SK-N-MC (cell line): ENCODE measurements at regions not wholly inside any gene's neighbourhood (a gene's known extent, or its start where the extent isn't known, plus 50 kb on each side); places are given as distances from the start of the nearest gene placed in this dataset.

Experiments
- DNase-seq: peaks from one replicate; pipeline ENCODE4 v3.0.0-alpha.2; 2011; ENCODE audit warnings: low read depth, low spot score
- H3K27ac ChIP-seq: fragments of 200-600 bp; sonication (generic); 2 replicates; pipeline ENCODE4 v1.5.1; 2016; ENCODE audit warnings: mixed run types
- H3K36me3 ChIP-seq: fragments of 200-600 bp; sonication (generic); 2 replicates; pipeline ENCODE4 v1.6.1; 2017; ENCODE audit warnings: antibody characterized with exemption, low read length, mixed read lengths; ENCODE audit not compliant: insufficient read depth
- H3K4me3 ChIP-seq: fragments of 200-600 bp; sonication (generic); 2 replicates; pipeline ENCODE4 v1.5.1; 2016
- H3K9ac ChIP-seq: fragments of 200-600 bp; sonication (generic); 2 replicates; pipeline ENCODE4 v1.8.0; 2017; ENCODE audit warnings: mixed run types, mixed read lengths; ENCODE audit not compliant: insufficient read length
- H3K9me3 ChIP-seq: fragments of 200-600 bp; sonication (generic); 2 replicates; pipeline ENCODE4 v1.6.1; 2017; ENCODE audit warnings: low read depth, mild to moderate bottlenecking, antibody characterized with exemption, low read length, moderate library complexity, mixed read lengths
- EZH2 ChIP-seq: fragments of 200-600 bp; sonication (generic); IDR thresholded peaks from one replicate; pipeline ENCODE4 v1.6.1; 2017; ENCODE audit warnings: antibody characterized with exemption
- FOXP2 ChIP-seq: optimal IDR thresholded peaks from 2 replicates; pipeline ENCODE3; 2011; ENCODE audit warnings: mild to moderate bottlenecking, moderate library complexity; ENCODE audit not compliant: insufficient read depth; ENCODE audit errors: extremely low read length, control extremely low read depth
- POLR2AphosphoS5 ChIP-seq: IDR thresholded peaks from 2 replicates; pipeline ENCODE4 v1.6.1; 2012; ENCODE audit warnings: mild to moderate bottlenecking, low read depth, low read length, borderline replicate concordance

GRCh38 chr2:12841021-12841420 is 124.3 kb downstream of the TRIB2 start:
- DNase-seq = no peak
- H3K27ac ChIP-seq = no peak overlapping the region
- no peaks in the 10 kb centered on the region for H3K9me3 ChIP-seq
- H3K9ac ChIP-seq = no peak overlapping the region
- TF ChIP-seq POLR2AphosphoS5 (no peak), EZH2 (no peak), FOXP2 (no peak)
- H3K36me3 ChIP-seq = no peaks in the 10 kb centered on the region
- no peak overlapping the region for H3K4me3 ChIP-seq

DNA sequence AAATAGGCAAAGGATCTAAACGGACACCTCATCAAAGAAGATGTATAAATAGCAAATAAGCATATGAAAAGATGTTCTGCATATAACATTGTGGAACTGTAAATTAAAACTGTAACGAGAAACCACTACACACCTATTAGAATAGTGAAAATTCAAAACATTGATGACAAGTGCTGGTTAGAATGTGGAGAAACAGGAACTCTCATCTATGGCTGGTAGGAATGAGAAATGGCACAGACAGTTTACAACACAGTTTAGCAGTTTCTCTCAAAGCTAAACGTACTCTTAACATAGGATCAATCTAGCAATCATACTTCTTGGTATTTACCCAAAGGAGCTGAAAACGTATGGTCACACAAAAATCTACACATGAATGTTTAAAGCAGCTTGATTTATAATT is 126.2 kb downstream of the TRIB2 start:
- Histone ChIP-seq H3K9me3 (no peaks in the 10 kb centered on the region), H3K4me3 (no peak overlapping the region), H3K9ac (no peak overlapping the region), H3K27ac (no peak overlapping the region), H3K36me3 (no peaks in the 10 kb centered on the region)
- DNase-seq = no peak
- TF ChIP-seq POLR2AphosphoS5 (no peak), FOXP2 (no peak), EZH2 (no peak)

- no peak for DNase-seq
- no peaks in the 10 kb centered on the region for H3K9me3 ChIP-seq
- TF ChIP-seq FOXP2 = no peak
- TF ChIP-seq POLR2AphosphoS5 = no peak
- TF ChIP-seq EZH2 = no peak
These were observed 127.8 kb downstream of the TRIB2 start for GRCh38 chr2:12844511-12844910.

DNA sequence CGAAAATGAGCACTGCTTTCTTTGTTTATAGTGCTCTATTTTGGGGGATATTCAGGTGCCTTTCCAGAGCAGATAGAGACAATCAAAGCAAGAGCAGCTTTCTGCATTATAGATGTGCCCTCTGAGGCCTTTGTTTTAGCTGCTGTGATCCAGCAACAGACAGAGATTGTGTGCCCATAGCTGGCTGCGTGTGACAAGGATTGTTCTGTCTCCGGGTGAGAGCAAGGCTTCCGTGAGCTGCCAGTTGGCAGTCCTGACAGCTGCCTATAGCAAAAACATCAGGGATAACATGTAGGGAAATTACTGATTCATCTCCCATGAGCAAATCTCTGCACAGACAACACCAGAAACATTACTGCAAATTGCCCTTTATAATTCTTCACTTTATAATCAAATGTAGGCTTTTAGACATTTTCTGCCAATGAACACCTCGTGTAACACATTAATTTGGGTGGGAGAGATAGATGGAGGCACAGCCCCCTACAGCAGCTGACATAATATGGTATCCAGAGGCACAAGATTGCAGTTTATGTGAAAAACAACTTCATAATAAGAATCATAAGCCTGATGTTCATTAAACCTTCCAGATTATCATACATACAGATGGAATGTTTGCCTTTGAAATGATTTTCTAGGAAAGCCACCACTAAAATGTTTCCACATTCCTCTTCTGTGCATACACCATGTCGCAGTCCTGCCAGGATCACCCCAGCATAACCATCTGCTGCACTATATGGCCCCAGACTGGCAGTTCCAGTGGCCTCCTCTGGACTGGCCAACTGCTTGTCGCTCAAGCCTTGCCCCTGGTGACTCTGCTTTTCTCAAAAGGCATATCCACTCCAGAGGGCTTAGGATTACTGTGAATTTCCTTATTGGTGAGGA is 131.2 kb downstream of the TRIB2 start:
- TF ChIP-seq EZH2 = no peak
- no peak for TF ChIP-seq FOXP2
- TF ChIP-seq POLR2AphosphoS5 = no peak
- H3K9me3 ChIP-seq = no peaks in the 10 kb centered on the region
- no peak overlapping the region for H3K27ac ChIP-seq
- H3K4me3 ChIP-seq = no peak overlapping the region
- H3K9ac ChIP-seq = no peak overlapping the region
- DNase-seq = no peak
- no peaks in the 10 kb centered on the region for H3K36me3 ChIP-seq

More at GRCh38 chr2:12844511-12844910, 127.8 kb downstream of the TRIB2 start:
- Histone ChIP-seq H3K4me3 (no peak overlapping the region), H3K36me3 (no peaks in the 10 kb centered on the region), H3K27ac (no peak overlapping the region), H3K9ac (no peak overlapping the region)

- no peak for DNase-seq
- H3K27ac ChIP-seq = no peak overlapping the region
- TF ChIP-seq EZH2 = no peak
- no peak overlapping the region for H3K9ac ChIP-seq
- H3K4me3 ChIP-seq = no peak overlapping the region
- H3K36me3 ChIP-seq = no peaks in the 10 kb centered on the region
- no peaks in the 10 kb centered on the region for H3K9me3 ChIP-seq
These were observed 135.4 kb downstream of the TRIB2 start for GRCh38 chr2:12852135-12852534.

- Histone ChIP-seq H3K27ac (no peak overlapping the region), H3K9me3 (no peaks in the 10 kb centered on the region), H3K36me3 (no peaks in the 10 kb centered on the region), H3K4me3 (no peak overlapping the region), H3K9ac (no peak overlapping the region)
- DNase-seq = no peak
- TF ChIP-seq FOXP2 (no peak), EZH2 (no peak), POLR2AphosphoS5 (no peak)
These were observed 137.3 kb downstream of the TRIB2 start for GRCh38 chr2:12854001-12854530.

DNA sequence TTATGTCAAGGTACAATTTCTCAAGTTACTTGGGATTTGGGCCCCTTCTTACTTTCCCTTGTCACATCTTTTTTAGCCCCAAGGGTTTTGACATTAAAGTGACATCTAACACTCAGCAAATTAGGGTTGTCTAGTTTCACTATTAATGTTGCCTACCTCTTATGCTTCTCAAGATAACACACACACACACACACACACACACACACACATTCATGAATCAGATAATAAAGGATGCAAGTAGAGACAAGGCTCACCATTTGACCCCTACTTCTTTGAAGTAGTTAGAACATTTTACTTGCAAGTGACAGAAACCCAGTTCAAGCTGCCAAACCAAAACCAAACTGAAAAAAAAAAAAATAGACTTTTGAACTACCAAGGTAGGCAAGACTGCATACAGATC is 138.8 kb downstream of the TRIB2 start:
- Histone ChIP-seq H3K36me3 (no peaks in the 10 kb centered on the region), H3K27ac (no peak overlapping the region), H3K4me3 (no peak overlapping the region), H3K9ac (no peak overlapping the region), H3K9me3 (no peaks in the 10 kb centered on the region)
- no peak for DNase-seq
- TF ChIP-seq EZH2 (no peak), FOXP2 (no peak), POLR2AphosphoS5 (no peak)

- no peak for DNase-seq
- Histone ChIP-seq H3K36me3 (no peaks in the 10 kb centered on the region), H3K27ac (no peak overlapping the region; the same call in 1 of the 2 replicates)
These were observed 140.3 kb downstream of the TRIB2 start for GRCh38 chr2:12856934-12857601.

More at GRCh38 chr2:12856934-12857601, 140.3 kb downstream of the TRIB2 start:
- Histone ChIP-seq H3K9ac (no peak overlapping the region), H3K4me3 (no peak overlapping the region), H3K9me3 (no peaks in the 10 kb centered on the region)
- no peak for TF ChIP-seq FOXP2
- TF ChIP-seq POLR2AphosphoS5 = no peak
- TF ChIP-seq EZH2 = no peak
